ENCODE measurements at regions not wholly inside any gene's neighbourhood (a gene's known extent, or its start where the extent isn't known, plus 50 kb on each side); places are given as distances from the start of the nearest gene placed in this dataset.

DNA sequence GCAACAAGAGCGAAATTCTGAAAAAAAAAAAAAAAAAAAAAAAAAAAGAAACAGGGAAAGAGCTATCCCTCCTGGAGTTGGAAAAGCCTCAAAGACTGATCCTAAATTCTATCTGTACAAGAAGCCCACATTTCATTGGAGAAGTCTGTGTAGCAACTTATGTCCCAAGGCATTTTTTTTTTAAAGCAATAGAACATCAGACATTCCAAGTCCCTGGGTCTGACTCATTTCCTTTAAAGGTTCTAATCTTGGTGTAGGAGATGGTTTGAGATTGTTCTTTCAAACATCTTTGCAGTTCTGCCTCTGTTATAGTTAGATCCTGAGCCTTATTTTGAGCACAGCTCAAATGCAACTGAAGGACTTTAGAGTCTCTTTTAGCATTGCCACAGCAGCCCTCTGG lies 706.5 kb upstream of the MIR17HG start:
- TF ChIP-seq POLR2A (IDR thresholded peaks at IDR 0.05; ENCODE audit: low read length) (no peak), GATA1 (IDR thresholded peaks at IDR 0.05; ENCODE audit: low read depth, low read length) (no peak)

All from erythroblast (primary cell).